Keratinocyte (primary cell): ENCODE measurements at regions not wholly inside any gene's neighbourhood (a gene's known extent, or its start where the extent isn't known, plus 50 kb on each side); places are given as distances from the start of the nearest gene placed in this dataset.

Experiments used
- CTCF ChIP-seq, 3 experiments: IDR thresholded peaks in 1 of 3; conservative IDR thresholded peaks in 1 of 3; optimal IDR thresholded peaks in 1 of 3; 2 replicates in 2 of 3; 3 replicates in 1 of 3; pipeline versions ENCODE3 to v1.5.1; 2011; ENCODE audit warnings: low read length in 3 of 3, mild to moderate bottlenecking in 3 of 3, moderate library complexity in 2 of 3, control low read depth in 1 of 3, inconsistent platforms in 1 of 3; ENCODE audit not compliant: insufficient read depth in 2 of 3; ENCODE audit errors: extremely low read depth in 1 of 3
- EZH2 ChIP-seq: IDR thresholded peaks from one replicate; pipeline ENCODE4 v1.6.1; 2012; ENCODE audit warnings: inconsistent platforms, mild to moderate bottlenecking, low read length, moderate library complexity

GRCh38 chr14:39877577-39878190 is 445.5 kb upstream of the FBXO33 start:
- TF ChIP-seq CTCF (optimal IDR thresholded peaks at IDR 0.05 in 1 of 3, IDR thresholded peaks at IDR 0.05 in 1 of 3, conservative IDR thresholded peaks at IDR 0.05 in 1 of 3; ENCODE audit: extremely low read depth in 1 of 3, insufficient read depth in 2 of 3, low read length in 3 of 3), result no peak
- no peak for TF ChIP-seq EZH2
